ENCODE measurements at regions not wholly inside any gene's neighbourhood (a gene's known extent, or its start where the extent isn't known, plus 50 kb on each side); places are given as distances from the start of the nearest gene placed in this dataset.

GRCh38 chr3:41088882-41089281, 110.4 kb upstream of the CTNNB1 start:
- Histone ChIP-seq H3K36me3 (no peaks in the 10 kb centered on the region), H3K4me1 (peaks cover 0 to 4% of the 10 kb centered on the region in 2 donors), H3K27me3 (no peaks in the 10 kb centered on the region), H3K9me3 (no peaks in the 10 kb centered on the region), H3K4me3 (no peak overlapping the region), H3K27ac (no peak overlapping the region)
- no peak for DNase-seq
- in situ Hi-C loops (cut with MboI; ENCODE audit: low sequenced_read_pairs in 4 of 4): no loop called here
- TF ChIP-seq CTCF (IDR thresholded peaks at IDR 0.05 in 4 of 5, conservative IDR thresholded peaks at IDR 0.05 in 1 of 5): no peak
- TF ChIP-seq POLR2A (IDR thresholded peaks at IDR 0.05): no peak
- intact Hi-C loops (cut with DNase I; ENCODE audit: low total_unique reads): no loop called here
- ATAC-seq: no peak

GRCh38 chr3:41089566-41089965, 109.7 kb upstream of the CTNNB1 start:
- no peak for ATAC-seq
- Histone ChIP-seq H3K27ac (no peak overlapping the region), H3K4me1 (peaks cover 0 to 4% of the 10 kb centered on the region in 2 donors), H3K27me3 (no peaks in the 10 kb centered on the region), H3K4me3 (no peak overlapping the region), H3K9me3 (no peaks in the 10 kb centered on the region), H3K36me3 (no peaks in the 10 kb centered on the region)
- no peak for DNase-seq
- in situ Hi-C loops (cut with MboI; ENCODE audit: low sequenced_read_pairs in 4 of 4): no loop called here
- TF ChIP-seq CTCF (IDR thresholded peaks at IDR 0.05 in 4 of 5, conservative IDR thresholded peaks at IDR 0.05 in 1 of 5): no peak
- TF ChIP-seq POLR2A (IDR thresholded peaks at IDR 0.05): no peak
- intact Hi-C loops (cut with DNase I; ENCODE audit: low total_unique reads): no loop called here

GRCh38 chr3:41092844-41093243, 106.5 kb upstream of the CTNNB1 start:
- no peak for DNase-seq
- ATAC-seq: no peak
- intact Hi-C loops (cut with DNase I; ENCODE audit: low total_unique reads): no loop called here

GRCh38 chr3:41093476-41093875, 105.8 kb upstream of the CTNNB1 start:
- intact Hi-C loops (cut with DNase I; ENCODE audit: low total_unique reads): no loop called here
- Histone ChIP-seq H3K27ac (no peak overlapping the region), H3K4me3 (no peak overlapping the region), H3K4me1 (peaks cover 0 to 4% of the 10 kb centered on the region in 2 donors), H3K27me3 (no peaks in the 10 kb centered on the region), H3K9me3 (no peaks in the 10 kb centered on the region), H3K36me3 (no peaks in the 10 kb centered on the region)
- ATAC-seq (no peak), DNase-seq (no peak)
- TF ChIP-seq POLR2A (IDR thresholded peaks at IDR 0.05): no peak
- no peak for TF ChIP-seq CTCF (IDR thresholded peaks at IDR 0.05 in 4 of 5, conservative IDR thresholded peaks at IDR 0.05 in 1 of 5)
- in situ Hi-C loops (cut with MboI; ENCODE audit: low sequenced_read_pairs in 4 of 4): no loop called here

More at GRCh38 chr3:41092844-41093243, 106.5 kb upstream of the CTNNB1 start:
- in situ Hi-C loops (cut with MboI; ENCODE audit: low sequenced_read_pairs in 4 of 4): no loop called here
- Histone ChIP-seq H3K9me3 (no peaks in the 10 kb centered on the region), H3K4me1 (peaks cover 0 to 4% of the 10 kb centered on the region in 2 donors), H3K27ac (no peak overlapping the region), H3K27me3 (no peaks in the 10 kb centered on the region), H3K36me3 (no peaks in the 10 kb centered on the region), H3K4me3 (no peak overlapping the region)
- TF ChIP-seq POLR2A (IDR thresholded peaks at IDR 0.05): no peak
- no peak for TF ChIP-seq CTCF (IDR thresholded peaks at IDR 0.05 in 4 of 5, conservative IDR thresholded peaks at IDR 0.05 in 1 of 5)

GRCh38 chr3:41094351-41094750, 105.0 kb upstream of the CTNNB1 start:
- Histone ChIP-seq H3K4me1 (peaks cover 0 to 4% of the 10 kb centered on the region in 2 donors), H3K36me3 (no peaks in the 10 kb centered on the region), H3K4me3 (no peak overlapping the region), H3K27me3 (no peaks in the 10 kb centered on the region), H3K9me3 (no peaks in the 10 kb centered on the region), H3K27ac (no peak overlapping the region)
- in situ Hi-C loops (cut with MboI; ENCODE audit: low sequenced_read_pairs in 4 of 4): no loop called here
- intact Hi-C loops (cut with DNase I; ENCODE audit: low total_unique reads): no loop called here
- ATAC-seq (no peak), DNase-seq (no peak)
- TF ChIP-seq CTCF (IDR thresholded peaks at IDR 0.05 in 4 of 5, conservative IDR thresholded peaks at IDR 0.05 in 1 of 5) (no peak), POLR2A (IDR thresholded peaks at IDR 0.05) (no peak)
